Activated CD4-positive, alpha-beta T cell treated with anti-CD3 and anti-CD28 coated beads, Interleukin-2, amount 10 ng/mL, durations not matched to agents 7 days and 5 days (primary cell): ENCODE measurements at regions not wholly inside any gene's neighbourhood (a gene's known extent, or its start where the extent isn't known, plus 50 kb on each side); places are given as distances from the start of the nearest gene placed in this dataset.

Experiments
- CTCF ChIA-PET: fragments of 350-600 bp; sonication (Branson Sonifier 250); formaldehyde crosslinking; loops from one replicate; lab custom pipeline; 2021; ENCODE audit warnings: antibody characterized with exemption; lab: Charles Lee
- POLR2A ChIA-PET: fragments of 350-600 bp; sonication (Branson Sonifier 250); formaldehyde crosslinking; loops from one replicate; lab custom pipeline; 2021; ENCODE audit warnings: antibody characterized with exemption; lab: Charles Lee
- DNase-seq: peaks from one replicate; pipeline ENCODE4 v3.0.0-alpha.2; 2020
- H3K27ac Mint-ChIP-seq: one replicate; pipeline ENCODE4 v1.8.0; 2021; ENCODE audit warnings: mild to moderate bottlenecking, moderate library complexity, mixed read lengths
- H3K27me3 Mint-ChIP-seq: one replicate; pipeline ENCODE4 v1.8.0; 2021; ENCODE audit warnings: mixed read lengths
- H3K36me3 Mint-ChIP-seq: one replicate; pipeline ENCODE4 v1.8.0; 2021; ENCODE audit warnings: low read depth, mixed read lengths
- H3K4me1 Mint-ChIP-seq: one replicate; pipeline ENCODE4 v1.8.0; 2021; ENCODE audit warnings: mixed read lengths
- H3K4me3 Mint-ChIP-seq: one replicate; pipeline ENCODE4 v1.8.0; 2021; ENCODE audit warnings: mild to moderate bottlenecking, moderate library complexity, mixed read lengths
- H3K9me3 Mint-ChIP-seq: one replicate; pipeline ENCODE4 v1.8.0; 2021; ENCODE audit warnings: mixed read lengths

- POLR2A ChIA-PET: no interaction called here
- DNase-seq: no peak
- no peaks in the 10 kb centered on the region for H3K36me3 Mint-ChIP-seq
- no peaks in the 10 kb centered on the region for H3K9me3 Mint-ChIP-seq
- H3K4me1 Mint-ChIP-seq: no peaks in the 10 kb centered on the region
- H3K27me3 Mint-ChIP-seq: no peaks in the 10 kb centered on the region
- no peak overlapping the region for H3K27ac Mint-ChIP-seq
- H3K4me3 Mint-ChIP-seq: no peak overlapping the region
- CTCF ChIA-PET: no interaction called here
Observed at GRCh38 chr1:219266524-219266923, 92.8 kb downstream of the LYPLAL1 start.

- H3K4me3 Mint-ChIP-seq: no peak overlapping the region
Observed at GRCh38 chr1:219265026-219265515, 91.4 kb downstream of the LYPLAL1 start.

GRCh38 chr1:219264561-219264960 lies 90.9 kb downstream of the LYPLAL1 start:
- Mint-ChIP-seq H3K4me1 (no peaks in the 10 kb centered on the region), H3K27ac (no peak overlapping the region), H3K4me3 (no peak overlapping the region), H3K36me3 (no peaks in the 10 kb centered on the region), H3K9me3 (peaks cover 2% of the 10 kb centered on the region), H3K27me3 (no peaks in the 10 kb centered on the region)
- DNase-seq: no peak
- CTCF ChIA-PET: no interaction called here
- POLR2A ChIA-PET: no interaction called here

More at GRCh38 chr1:219265026-219265515, 91.4 kb downstream of the LYPLAL1 start:
- H3K36me3 Mint-ChIP-seq: no peaks in the 10 kb centered on the region
- H3K27ac Mint-ChIP-seq: no peak overlapping the region
- ChIA-PET POLR2A (no interaction called here), CTCF (no interaction called here)
- no peaks in the 10 kb centered on the region for H3K4me1 Mint-ChIP-seq
- no peaks in the 10 kb centered on the region for H3K27me3 Mint-ChIP-seq
- no peak for DNase-seq
- H3K9me3 Mint-ChIP-seq: peaks cover 2% of the 10 kb centered on the region
